ENCODE measurements at regions not wholly inside any gene's neighbourhood (a gene's known extent, or its start where the extent isn't known, plus 50 kb on each side); places are given as distances from the start of the nearest gene placed in this dataset.

DNA sequence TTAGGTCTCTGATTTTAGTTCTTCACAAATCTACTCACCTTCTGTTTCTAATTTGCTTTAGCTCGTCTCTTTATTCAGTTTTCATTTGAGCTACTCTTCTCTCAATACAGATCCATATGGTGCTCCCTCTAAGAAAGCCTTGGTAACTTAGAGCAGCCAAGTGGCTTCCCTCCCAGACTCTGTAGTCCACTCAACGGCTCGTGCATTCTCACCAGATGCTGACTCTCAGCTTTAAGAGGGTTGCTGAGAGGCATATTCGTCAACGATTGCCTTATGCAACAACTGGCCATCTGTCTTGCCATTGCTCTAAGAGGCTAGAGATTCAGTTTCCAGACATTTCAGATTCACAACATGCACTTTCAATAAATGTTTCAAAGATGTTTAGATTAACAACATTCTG lies 785.8 kb upstream of the SLC10A2 start:
- TF ChIP-seq SUZ12 (IDR thresholded peaks at IDR 0.05; ENCODE audit: extremely low read depth, insufficient read depth, insufficient read length) (no peak), YY1 (IDR thresholded peaks at IDR 0.05; ENCODE audit: insufficient read depth, insufficient read length) (no peak), ZNF274 (IDR thresholded peaks at IDR 0.05; ENCODE audit: low read depth, low read length) (no peak)
